ENCODE measurements at regions not wholly inside any gene's neighbourhood (a gene's known extent, or its start where the extent isn't known, plus 50 kb on each side); places are given as distances from the start of the nearest gene placed in this dataset.
"Not testable (repeated sequence)": the region's sequence is repeated elsewhere in the genome, so short reads cannot be mapped to it uniquely, and the experiment has no call there.

GRCh38 chr16:54879681-54880080 is 51.0 kb upstream of the IRX5 start:
- DNase-seq (ENCODE audit: low read depth): no peak

- no peak for DNase-seq (ENCODE audit: low read depth)
These were observed 52.4 kb upstream of the IRX5 start for GRCh38 chr16:54878301-54878700.

- DNase-seq (ENCODE audit: low read depth): no peak
These were observed 55.2 kb upstream of the IRX5 start for GRCh38 chr16:54875443-54875842.

GRCh38 chr16:54873716-54874373 is 56.8 kb upstream of the IRX5 start:
- not testable (repeated sequence) for DNase-seq (ENCODE audit: low read depth)

- DNase-seq (ENCODE audit: low read depth): no peak
These were observed 57.6 kb upstream of the IRX5 start for GRCh38 chr16:54873071-54873470.

- DNase-seq (ENCODE audit: low read depth): no peak
These were observed 60.5 kb upstream of the IRX5 start for GRCh38 chr16:54870151-54870550.

GRCh38 chr16:54867302-54867832 is 63.3 kb upstream of the IRX5 start:
- no peak for DNase-seq (ENCODE audit: low read depth)

GRCh38 chr16:54862529-54862928 is 68.1 kb upstream of the IRX5 start:
- DNase-seq (ENCODE audit: low read depth): no peak

- DNase-seq (ENCODE audit: low read depth): no peak
These were observed 73.8 kb upstream of the IRX5 start for GRCh38 chr16:54856871-54857270.

GRCh38 chr16:54847609-54848008 is 83.1 kb upstream of the IRX5 start:
- DNase-seq (ENCODE audit: low read depth): no peak

GRCh38 chr16:54847207-54847606 is 83.5 kb upstream of the IRX5 start:
- no peak for DNase-seq (ENCODE audit: low read depth)

GRCh38 chr16:54846766-54847165 is 83.9 kb upstream of the IRX5 start:
- DNase-seq (ENCODE audit: low read depth): no peak

- no peak for DNase-seq (ENCODE audit: low read depth)
These were observed 87.3 kb upstream of the IRX5 start for GRCh38 chr16:54843424-54843750.

- DNase-seq (ENCODE audit: low read depth): no peak
These were observed 87.8 kb upstream of the IRX5 start for GRCh38 chr16:54842743-54843423.

GRCh38 chr16:54829691-54830090 is 101.0 kb upstream of the IRX5 start:
- DNase-seq (ENCODE audit: low read depth): no peak

- DNase-seq (ENCODE audit: low read depth): no peak
These were observed 107.8 kb upstream of the IRX5 start for GRCh38 chr16:54822892-54823291.

GRCh38 chr16:54822492-54822891 is 108.2 kb upstream of the IRX5 start:
- no peak for DNase-seq (ENCODE audit: low read depth)

- DNase-seq (ENCODE audit: low read depth): no peak
These were observed 108.9 kb upstream of the IRX5 start for GRCh38 chr16:54821731-54822130.

- no peak for DNase-seq (ENCODE audit: low read depth)
These were observed 112.6 kb upstream of the IRX5 start for GRCh38 chr16:54817940-54818574.

GRCh38 chr16:54817432-54817831 is 113.2 kb upstream of the IRX5 start:
- no peak for DNase-seq (ENCODE audit: low read depth)

GRCh38 chr16:54816471-54816870 is 114.2 kb upstream of the IRX5 start:
- DNase-seq (ENCODE audit: low read depth): no peak

- no peak for DNase-seq (ENCODE audit: low read depth)
These were observed 115.5 kb upstream of the IRX5 start for GRCh38 chr16:54815177-54815576.

GRCh38 chr16:54813778-54814177 is 116.9 kb upstream of the IRX5 start:
- DNase-seq (ENCODE audit: low read depth): no peak
